Heart left ventricle (tissue), 16 donors: ENCODE measurements at regions not wholly inside any gene's neighbourhood (a gene's known extent, or its start where the extent isn't known, plus 50 kb on each side); places are given as distances from the start of the nearest gene placed in this dataset.

Experiments used
- ATAC-seq, 4 donors: fragments of 200-7000 bp; cut with Tn5 transposase; one replicate each; pipeline ENCODE4 v1.9.1; 2020 to 2022; ENCODE audit warnings: moderate library complexity in 4 of 4, mild to moderate bottlenecking in 3 of 4, moderate number of reproducible peaks in 1 of 4
- DNase-seq, 5 donors: peaks; one replicate each; pipeline ENCODE4 v3.0.0-alpha.2; 2020
- H3K27ac ChIP-seq, 12 donors: fragments of 200-600 bp; sonication (generic) in 4 of 12; one replicate each; pipeline versions ENCODE4 v1.5.0 to v1.8.0; 2016 to 2022; ENCODE audit warnings: mild to moderate bottlenecking in 2 of 12
- H3K27me3 ChIP-seq, 9 donors: fragments of 200-600 bp; sonication (generic) in 2 of 9; one replicate each; pipeline versions ENCODE4 v1.5.1 to v1.8.0; 2016 to 2022; ENCODE audit warnings: mild to moderate bottlenecking in 3 of 9
- H3K36me3 ChIP-seq, 9 donors: fragments of 200-600 bp; sonication (generic) in 2 of 9; one replicate each; pipeline versions ENCODE4 v1.5.0 to v1.8.0; 2018 to 2022; ENCODE audit warnings: mild to moderate bottlenecking in 2 of 9
- H3K4me1 ChIP-seq, 12 donors: fragments of 200-600 bp; sonication (generic) in 4 of 12; one replicate each; pipeline versions ENCODE4 v1.5.0 to v1.8.0; 2016 to 2022; ENCODE audit warnings: mild to moderate bottlenecking in 3 of 12
- H3K4me3 ChIP-seq, 12 donors: fragments of 200-600 bp; sonication (generic) in 4 of 12; one replicate each; pipeline versions ENCODE4 v1.5.0 to v1.8.0; 2017 to 2022; ENCODE audit warnings: mild to moderate bottlenecking in 9 of 12, moderate library complexity in 4 of 12
- H3K9me3 ChIP-seq, 12 donors: fragments of 200-600 bp; sonication (generic) in 4 of 12; one replicate each; pipeline versions ENCODE4 v1.5.0 to v1.8.0; 2016 to 2022; ENCODE audit warnings: mild to moderate bottlenecking in 1 of 12
- POLR2A ChIP-seq, 2 donors: fragments of 450-650 bp; IDR thresholded peaks; one replicate each; pipeline ENCODE4 v1.6.1; 2017; ENCODE audit warnings: antibody characterized with exemption in 2 of 2, mild to moderate bottlenecking in 2 of 2, moderate library complexity in 2 of 2
- WGBS, 4 donors: extraction: QIAGEN DNeasy Blood & Tissue Kit in 2 of 4; methylation state at CpG; one replicate each; pipeline versions ENCODE4 v1.1.5 to v1.1.7; 2013 to 2018; 5-methylcytosine and 5-hydroxymethylcytosine counted together
- intact Hi-C, 10 donors: fragments of 100-400 bp; cut with DNase I; formaldehyde crosslinking; loops; one replicate each; pipeline versions ENCODE4 v1.11.1 to v1.14.2; 2022
- TF ChIP-seq, protein P1 (sequence below), 12 donors: fragments of 200-600 bp; sonication (generic) in 4 of 12; IDR thresholded peaks; one replicate each; pipeline versions ENCODE4 v1.5.0 to v1.8.0; 2018 to 2022; ENCODE audit warnings: antibody characterized with exemption in 12 of 12, mild to moderate bottlenecking in 5 of 12
- donor health status: ischemic (EF 13 %, LVEDD 7.1; RV severe dilation, severe dysfunction).
- donor health status: healthy with polysubstance abuse.
- donor health status: DM: no; HTN: yes; CAD: no.
- donor health status: DM: no; HTN: no; CAD: no.
- donor health status: ischemic (EF 25% LVEDD 6.9; RV normal size, moderate dysfunction).
- donor health status: ischemic (EF 25% LVEDD 5.7; RV mildly dilated, moderate dysfunction).
- donor health status: healthy.
- donor health status: DM: yes; HTN: yes; CAD: no.
- donor health status: ischemic (EF 35%, LVEDD 5.7; RV mildly dilated, moderate dysfunction).
- donor health status: nonischemic (EF 11% LVEDD 7.7; RV severe dilation, severe dysfunction).
- donor health status: DM: yes; HTN: yes; CAD: no.
- donor health status: PGD.
- donor health status: ischemic (EF 29% LVEDD 5.4; RV normal size, mild dysfunction).
- donor health status: nonischemic (EF 23%, LVEDD 6.1; RV moderate dilation, normal function).

DNA sequence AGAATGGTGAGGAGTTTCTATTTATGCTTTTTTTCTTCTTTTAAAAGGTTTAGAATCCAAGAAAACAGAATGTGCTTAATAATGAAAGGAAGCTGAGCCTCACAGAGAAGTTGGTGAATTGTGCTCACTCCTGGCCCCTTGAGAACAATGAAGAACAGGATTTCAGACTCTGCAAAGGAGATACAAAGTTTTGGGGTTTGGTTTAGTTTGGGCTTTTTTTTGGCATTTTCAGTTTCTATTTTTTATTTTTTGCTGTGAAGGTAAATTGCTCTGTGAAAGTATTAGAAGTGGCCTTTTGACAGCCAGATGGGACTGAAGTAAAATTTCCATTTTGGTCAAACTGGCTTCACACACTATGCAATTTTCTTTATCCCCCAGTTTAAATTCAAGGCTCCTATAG is 247.3 kb upstream of the GYPC start:
- TF ChIP-seq POLR2A (IDR thresholded peaks at IDR 0.05): no peak
- TF ChIP-seq, protein P1, sequence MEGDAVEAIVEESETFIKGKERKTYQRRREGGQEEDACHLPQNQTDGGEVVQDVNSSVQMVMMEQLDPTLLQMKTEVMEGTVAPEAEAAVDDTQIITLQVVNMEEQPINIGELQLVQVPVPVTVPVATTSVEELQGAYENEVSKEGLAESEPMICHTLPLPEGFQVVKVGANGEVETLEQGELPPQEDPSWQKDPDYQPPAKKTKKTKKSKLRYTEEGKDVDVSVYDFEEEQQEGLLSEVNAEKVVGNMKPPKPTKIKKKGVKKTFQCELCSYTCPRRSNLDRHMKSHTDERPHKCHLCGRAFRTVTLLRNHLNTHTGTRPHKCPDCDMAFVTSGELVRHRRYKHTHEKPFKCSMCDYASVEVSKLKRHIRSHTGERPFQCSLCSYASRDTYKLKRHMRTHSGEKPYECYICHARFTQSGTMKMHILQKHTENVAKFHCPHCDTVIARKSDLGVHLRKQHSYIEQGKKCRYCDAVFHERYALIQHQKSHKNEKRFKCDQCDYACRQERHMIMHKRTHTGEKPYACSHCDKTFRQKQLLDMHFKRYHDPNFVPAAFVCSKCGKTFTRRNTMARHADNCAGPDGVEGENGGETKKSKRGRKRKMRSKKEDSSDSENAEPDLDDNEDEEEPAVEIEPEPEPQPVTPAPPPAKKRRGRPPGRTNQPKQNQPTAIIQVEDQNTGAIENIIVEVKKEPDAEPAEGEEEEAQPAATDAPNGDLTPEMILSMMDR (IDR thresholded peaks at IDR 0.05): no peak
- ATAC-seq (no peak), DNase-seq (no peak)
- Histone ChIP-seq H3K4me1 (no peaks in the 10 kb centered on the region), H3K36me3 (no peaks in the 10 kb centered on the region), H3K27me3 (no peaks in the 10 kb centered on the region), H3K4me3 (no peak overlapping the region), H3K9me3 (no peaks in the 10 kb centered on the region), H3K27ac (no peak overlapping the region)
- intact Hi-C loops: no loop called here

DNA sequence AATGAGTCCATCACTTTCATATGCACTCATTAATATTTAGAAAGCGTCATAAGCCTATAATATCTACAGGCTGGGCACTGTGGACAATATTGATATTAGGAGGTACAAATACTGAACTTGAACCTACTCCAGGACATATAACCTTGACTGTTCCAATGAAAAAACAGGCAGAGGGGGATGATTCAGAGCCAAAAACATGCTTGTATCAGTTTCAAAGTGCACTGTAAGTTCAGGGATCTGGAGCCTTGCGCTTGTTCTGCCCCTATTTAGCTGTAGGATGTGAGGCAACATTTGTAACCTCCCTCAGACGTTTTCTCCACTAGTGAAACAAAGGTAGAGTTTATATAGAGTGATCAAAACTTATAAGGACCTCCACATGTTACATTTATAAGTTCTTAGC is 246.1 kb upstream of the GYPC start:
- Histone ChIP-seq H3K36me3 (no peaks in the 10 kb centered on the region), H3K9me3 (peaks cover 0 to 3% (median 0%) of the 10 kb centered on the region in 12 donors), H3K4me1 (no peaks in the 10 kb centered on the region), H3K27ac (no peak overlapping the region), H3K27me3 (no peaks in the 10 kb centered on the region), H3K4me3 (no peak overlapping the region)
- ATAC-seq: no peak
- intact Hi-C loops: no loop called here
- WGBS, 4 donors: 72 to 79% (median 74%) methylated on average over 3 of the region's 3 CpGs
- no peak for DNase-seq
- TF ChIP-seq, protein P1 (IDR thresholded peaks at IDR 0.05): no peak
- TF ChIP-seq POLR2A (IDR thresholded peaks at IDR 0.05): no peak

DNA sequence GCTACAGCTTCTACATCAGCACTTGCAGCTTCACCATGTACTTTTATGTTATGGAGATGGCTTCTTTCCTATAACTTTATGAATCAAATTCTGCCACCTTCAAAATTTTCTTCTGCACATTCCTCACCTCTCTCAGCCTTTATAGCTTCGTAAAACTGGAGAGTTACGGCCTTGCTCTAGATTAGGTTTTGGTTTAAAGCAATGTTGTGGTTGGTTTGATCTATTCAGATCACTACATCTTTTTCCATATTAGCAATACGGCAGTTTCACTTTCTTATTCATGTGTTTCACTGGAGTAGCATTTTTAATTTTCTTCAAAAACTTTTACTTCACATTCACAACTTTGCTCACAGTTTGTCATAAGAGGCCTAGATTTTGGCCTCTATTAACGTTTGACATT is 242.9 kb upstream of the GYPC start:
- DNase-seq (no peak), ATAC-seq (no peak)
- H3K4me1 ChIP-seq: no peaks in the 10 kb centered on the region
- WGBS, 4 donors: 76 to 82% (median 81%) methylated on average over 4 of the region's 4 CpGs
- intact Hi-C loops: no loop called here
- no peaks in the 10 kb centered on the region for H3K27me3 ChIP-seq
- H3K4me3 ChIP-seq: no peak overlapping the region
- no peaks in the 10 kb centered on the region for H3K36me3 ChIP-seq
- TF ChIP-seq POLR2A (IDR thresholded peaks at IDR 0.05): no peak
- TF ChIP-seq, protein P1 (IDR thresholded peaks at IDR 0.05): no peak
- peaks cover 0 to 28% (median 1%) of the 10 kb centered on the region in 12 donors for H3K9me3 ChIP-seq
- no peak overlapping the region for H3K27ac ChIP-seq

DNA sequence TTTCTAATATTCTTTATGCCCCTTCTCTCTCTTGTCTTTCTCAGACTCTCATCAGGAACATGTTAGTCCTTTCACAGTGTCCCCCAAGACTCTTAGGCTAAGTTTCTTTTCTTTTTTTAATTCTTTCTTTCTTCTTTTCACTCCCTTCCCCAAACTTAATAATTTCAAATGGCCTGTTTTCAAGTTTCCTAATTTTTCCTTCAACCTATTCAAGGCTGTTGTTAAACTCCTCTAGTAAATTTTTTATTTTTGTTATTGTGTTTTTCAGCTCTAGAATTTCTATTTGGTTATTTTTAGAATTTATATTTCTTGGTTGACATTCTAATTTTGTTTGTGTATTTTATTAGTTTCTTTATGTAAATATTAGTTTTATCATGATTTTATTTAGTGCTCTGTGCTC is 236.6 kb upstream of the GYPC start:
- no peak overlapping the region for H3K27ac ChIP-seq
- no peaks in the 10 kb centered on the region for H3K4me1 ChIP-seq
- intact Hi-C loops: no loop called here
- no peak for DNase-seq
- H3K4me3 ChIP-seq: no peak overlapping the region
- TF ChIP-seq, protein P1 (IDR thresholded peaks at IDR 0.05): no peak
- no peak for TF ChIP-seq POLR2A (IDR thresholded peaks at IDR 0.05)
- no peaks in the 10 kb centered on the region for H3K36me3 ChIP-seq
- H3K9me3 ChIP-seq: peaks cover 0 to 71% (median 21%) of the 10 kb centered on the region in 12 donors
- no peaks in the 10 kb centered on the region for H3K27me3 ChIP-seq
- no peak for ATAC-seq
